ENCODE measurements at regions not wholly inside any gene's neighbourhood (a gene's known extent, or its start where the extent isn't known, plus 50 kb on each side); places are given as distances from the start of the nearest gene placed in this dataset.

GRCh38 chr2:2568411-2568810 lies 237.3 kb upstream of the MYT1L start:
- no peaks in the 10 kb centered on the region for H4K20me1 ChIP-seq (ENCODE audit: insufficient read depth)
- H3K9me2 ChIP-seq: no peaks in the 10 kb centered on the region
- H2AFZ ChIP-seq (ENCODE audit: low read depth): no peak overlapping the region
- DNase-seq: no peak
- no peaks in the 10 kb centered on the region for H3K36me3 ChIP-seq (replicated peaks in 1 of 2; ENCODE audit: control insufficient read depth in 1 of 2, insufficient read depth in 2 of 2, low read length in 1 of 2)
- TF ChIP-seq TAF1 (IDR thresholded peaks at IDR 0.05; ENCODE audit: borderline replicate concordance, low read depth, low read length) (no peak), TEAD4 (IDR thresholded peaks at IDR 0.05; ENCODE audit: borderline replicate concordance, insufficient read depth) (no peak), MXI1 (IDR thresholded peaks at IDR 0.05; ENCODE audit: low read depth, low read length) (no peak)
- H3K4me3 ChIP-seq (ENCODE audit: low read depth in 2 of 2, low read length in 1 of 2): no peak overlapping the region
- H3F3A ChIP-seq (replicated peaks; ENCODE audit: insufficient read depth): no peaks in the 10 kb centered on the region
- H3K9ac ChIP-seq: no peak overlapping the region
- no peaks in the 10 kb centered on the region for H3K27me3 ChIP-seq (ENCODE audit: insufficient read depth)
- no peak overlapping the region for H3K4me2 ChIP-seq
- H3K4me1 ChIP-seq (ENCODE audit: control insufficient read depth in 1 of 2, insufficient read depth in 2 of 2, low read depth in 1 of 2, low read length in 1 of 2): no peaks in the 10 kb centered on the region; a peak in 1 of 4 replicates
- no peaks in the 10 kb centered on the region for H3K9me3 ChIP-seq
- ChIA-PET CTCF (interaction anchor here (0.8 kb wide), 1 partner anchor 61 kb away, joined by 3 read pairs; no protein-coding TSS in a partner anchor), POLR2A (no interaction called here)
- 19% methylated on average over 8 of the region's 9 CpGs for WGBS (ENCODE audit: low lambda C conversion rate)
- H3K79me2 ChIP-seq (ENCODE audit: insufficient read depth): no peaks in the 10 kb centered on the region
- no peak overlapping the region for H3K27ac ChIP-seq (ENCODE audit: low read depth in 2 of 2, low read length in 1 of 2)

GRCh38 chr2:2567776-2568175 lies 236.7 kb upstream of the MYT1L start:
- H3K4me2 ChIP-seq: no peak overlapping the region
- no peak overlapping the region for H3K4me3 ChIP-seq (ENCODE audit: low read depth in 2 of 2, low read length in 1 of 2)
- 40% methylated on average over 15 of the region's 15 CpGs for WGBS (ENCODE audit: low lambda C conversion rate)
- no peaks in the 10 kb centered on the region for H3F3A ChIP-seq (replicated peaks; ENCODE audit: insufficient read depth)
- ChIA-PET POLR2A (no interaction called here), CTCF (interaction anchor here (0.8 kb wide), 1 partner anchor 9 kb away, joined by 4 read pairs; no protein-coding TSS in a partner anchor)
- no peaks in the 10 kb centered on the region for H4K20me1 ChIP-seq (ENCODE audit: insufficient read depth)
- no peak overlapping the region for H2AFZ ChIP-seq (ENCODE audit: low read depth)
- H3K9ac ChIP-seq: no peak overlapping the region
- H3K36me3 ChIP-seq (replicated peaks in 1 of 2; ENCODE audit: control insufficient read depth in 1 of 2, insufficient read depth in 2 of 2, low read length in 1 of 2): no peaks in the 10 kb centered on the region
- no peaks in the 10 kb centered on the region for H3K79me2 ChIP-seq (ENCODE audit: insufficient read depth)
- TF ChIP-seq REST (IDR thresholded peaks at IDR 0.05; ENCODE audit: low read depth, low read length) (no peak), IRF3 (IDR thresholded peaks at IDR 0.05; ENCODE audit: low read depth, low read length) (no peak), NFIC (IDR thresholded peaks at IDR 0.05; ENCODE audit: borderline replicate concordance) (no peak), YY1 (IDR thresholded peaks at IDR 0.05; ENCODE audit: low read depth) (no peak), EZH2phosphoT487 (IDR thresholded peaks at IDR 0.05; ENCODE audit: borderline replicate concordance, low read depth) (no peak), RXRA (IDR thresholded peaks at IDR 0.05; ENCODE audit: borderline replicate concordance, low read depth) (no peak), RFX5 (IDR thresholded peaks at IDR 0.05; ENCODE audit: low read length) (no peak), GATA2 (CRISPR knock-in tag; IDR thresholded peaks at IDR 0.05) (no peak), ELF1 (IDR thresholded peaks at IDR 0.05) (no peak), MAX (IDR thresholded peaks at IDR 0.05; ENCODE audit: low read depth) (no peak), USF2 (IDR thresholded peaks at IDR 0.05; ENCODE audit: borderline replicate concordance, low read depth, low read length) (no peak), SMC3 (IDR thresholded peaks at IDR 0.05; ENCODE audit: low read depth, low read length) (no peak)
- no peaks in the 10 kb centered on the region for H3K9me3 ChIP-seq
- no peaks in the 10 kb centered on the region for H3K27me3 ChIP-seq (ENCODE audit: insufficient read depth)
- no peaks in the 10 kb centered on the region for H3K9me2 ChIP-seq
- H3K27ac ChIP-seq (ENCODE audit: low read depth in 2 of 2, low read length in 1 of 2): no peak overlapping the region
- no peaks in the 10 kb centered on the region; a peak in 1 of 4 replicates for H3K4me1 ChIP-seq (ENCODE audit: control insufficient read depth in 1 of 2, insufficient read depth in 2 of 2, low read depth in 1 of 2, low read length in 1 of 2)
- no peak for DNase-seq
